Neural crest cell (in vitro differentiated cells): ENCODE measurements at regions not wholly inside any gene's neighbourhood (a gene's known extent, or its start where the extent isn't known, plus 50 kb on each side); places are given as distances from the start of the nearest gene placed in this dataset.

Source experiments
- DNase-seq: peaks from one replicate; pipeline ENCODE4 v3.0.0; 2021; ENCODE audit warnings: low read depth, mixed read lengths, low spot score
- H3K27ac Mint-ChIP-seq: one replicate; pipeline ENCODE4 v1.8.0; 2021; ENCODE audit warnings: mild to moderate bottlenecking, mixed read lengths; ENCODE audit not compliant: unreplicated experiment
- H3K27me3 Mint-ChIP-seq: 2 replicates; pipeline ENCODE4 v1.8.0; 2021; ENCODE audit warnings: low read depth, mild to moderate bottlenecking, mixed read lengths
- H3K36me3 Mint-ChIP-seq: 2 replicates; pipeline ENCODE4 v1.8.0; 2021; ENCODE audit warnings: low read depth, mild to moderate bottlenecking, mixed read lengths
- H3K4me1 Mint-ChIP-seq: 2 replicates; pipeline ENCODE4 v1.8.0; 2021; ENCODE audit warnings: mixed read lengths
- H3K4me3 Mint-ChIP-seq: one replicate; pipeline ENCODE4 v1.8.0; 2021; ENCODE audit warnings: mild to moderate bottlenecking, mixed read lengths
- H3K9me3 Mint-ChIP-seq: 2 replicates; pipeline ENCODE4 v1.8.0; 2021; ENCODE audit warnings: mixed read lengths
- TF ChIP-seq, protein P1 (sequence below): fragments of 200-600 bp; sonication (generic); conservative IDR thresholded peaks from 2 replicates; pipeline ENCODE4 v1.5.0; 2021; ENCODE audit warnings: antibody characterized with exemption, mild to moderate bottlenecking

DNA sequence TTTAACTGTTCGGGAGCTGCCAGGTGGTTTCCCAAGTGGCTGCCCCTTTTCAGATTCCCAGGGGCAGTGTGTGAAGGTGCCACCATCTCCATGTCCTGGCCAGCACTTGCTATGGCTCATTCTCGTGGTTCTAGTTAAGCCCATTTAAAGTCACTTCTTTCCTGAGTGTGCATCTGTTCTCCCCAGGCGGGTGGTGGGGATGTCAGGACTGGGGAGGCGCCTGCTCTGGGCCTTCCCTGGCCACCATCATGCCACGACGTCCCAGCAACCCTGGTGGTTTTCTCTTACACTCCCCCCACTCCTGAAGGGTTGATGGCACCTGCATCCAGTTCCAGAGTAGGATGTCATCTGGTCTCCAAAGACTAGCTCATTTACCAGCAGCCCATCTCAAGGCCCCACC is 56.8 kb upstream of the TAMM41 start:
- TF ChIP-seq, protein P1, sequence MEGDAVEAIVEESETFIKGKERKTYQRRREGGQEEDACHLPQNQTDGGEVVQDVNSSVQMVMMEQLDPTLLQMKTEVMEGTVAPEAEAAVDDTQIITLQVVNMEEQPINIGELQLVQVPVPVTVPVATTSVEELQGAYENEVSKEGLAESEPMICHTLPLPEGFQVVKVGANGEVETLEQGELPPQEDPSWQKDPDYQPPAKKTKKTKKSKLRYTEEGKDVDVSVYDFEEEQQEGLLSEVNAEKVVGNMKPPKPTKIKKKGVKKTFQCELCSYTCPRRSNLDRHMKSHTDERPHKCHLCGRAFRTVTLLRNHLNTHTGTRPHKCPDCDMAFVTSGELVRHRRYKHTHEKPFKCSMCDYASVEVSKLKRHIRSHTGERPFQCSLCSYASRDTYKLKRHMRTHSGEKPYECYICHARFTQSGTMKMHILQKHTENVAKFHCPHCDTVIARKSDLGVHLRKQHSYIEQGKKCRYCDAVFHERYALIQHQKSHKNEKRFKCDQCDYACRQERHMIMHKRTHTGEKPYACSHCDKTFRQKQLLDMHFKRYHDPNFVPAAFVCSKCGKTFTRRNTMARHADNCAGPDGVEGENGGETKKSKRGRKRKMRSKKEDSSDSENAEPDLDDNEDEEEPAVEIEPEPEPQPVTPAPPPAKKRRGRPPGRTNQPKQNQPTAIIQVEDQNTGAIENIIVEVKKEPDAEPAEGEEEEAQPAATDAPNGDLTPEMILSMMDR: no peak
- Mint-ChIP-seq H3K4me3 (no peak overlapping the region), H3K4me1 (no peaks in the 10 kb centered on the region), H3K36me3 (no peaks in the 10 kb centered on the region), H3K27me3 (no peaks in the 10 kb centered on the region), H3K27ac (no peak overlapping the region), H3K9me3 (no peaks in the 10 kb centered on the region)
- no peak for DNase-seq

DNA sequence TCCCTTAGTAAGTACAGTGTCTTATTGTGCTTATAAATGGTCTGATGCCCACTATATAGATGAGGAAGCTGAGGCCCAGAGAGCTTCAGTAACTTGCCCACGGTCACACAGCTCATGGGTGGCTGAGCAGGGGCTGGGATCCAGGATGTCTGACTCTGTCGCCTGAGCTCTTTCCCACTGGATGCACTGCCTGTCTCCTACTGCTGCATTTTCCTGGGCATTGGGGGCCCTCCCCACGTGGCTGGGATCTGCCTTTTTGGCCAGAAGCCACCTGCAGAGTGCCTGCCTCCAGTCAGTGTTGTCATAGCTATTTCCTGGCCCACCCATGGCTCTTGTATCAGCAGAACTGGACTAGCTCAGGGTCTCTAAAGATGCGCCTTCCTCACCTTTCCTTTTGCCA is 57.5 kb upstream of the TAMM41 start:
- H3K27ac Mint-ChIP-seq: no peak overlapping the region
- no peak for DNase-seq

DNA sequence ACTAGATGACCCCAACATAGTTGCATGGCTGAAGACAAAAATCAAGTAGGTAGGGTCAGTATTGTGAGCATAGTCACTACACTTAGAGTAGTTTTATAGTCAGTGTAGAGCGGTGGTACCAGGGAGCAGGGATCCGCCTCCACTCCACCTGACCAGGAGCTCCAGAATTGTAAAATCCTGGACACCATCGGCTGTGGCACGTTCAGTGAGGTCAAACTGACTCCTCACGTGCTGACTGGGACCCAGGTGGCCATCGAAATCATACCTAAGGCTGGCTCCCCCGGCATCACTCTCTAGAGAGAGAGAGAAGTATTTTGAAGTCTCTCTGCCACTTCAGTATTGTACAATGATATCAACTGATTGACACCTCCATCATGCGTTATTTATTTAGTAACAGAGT is 59.7 kb upstream of the TAMM41 start:
- TF ChIP-seq, protein P1: no peak
- Mint-ChIP-seq H3K36me3 (no peaks in the 10 kb centered on the region), H3K4me3 (no peak overlapping the region), H3K4me1 (no peaks in the 10 kb centered on the region), H3K9me3 (no peaks in the 10 kb centered on the region), H3K27me3 (no peaks in the 10 kb centered on the region), H3K27ac (no peak overlapping the region)
- DNase-seq: no peak

More for the DNA sequence above, 57.5 kb upstream of the TAMM41 start:
- H3K9me3 Mint-ChIP-seq: no peaks in the 10 kb centered on the region
- TF ChIP-seq, protein P1: no peak
- no peaks in the 10 kb centered on the region for H3K4me1 Mint-ChIP-seq
- H3K36me3 Mint-ChIP-seq: no peaks in the 10 kb centered on the region
- H3K4me3 Mint-ChIP-seq: no peak overlapping the region
- no peaks in the 10 kb centered on the region for H3K27me3 Mint-ChIP-seq

DNA sequence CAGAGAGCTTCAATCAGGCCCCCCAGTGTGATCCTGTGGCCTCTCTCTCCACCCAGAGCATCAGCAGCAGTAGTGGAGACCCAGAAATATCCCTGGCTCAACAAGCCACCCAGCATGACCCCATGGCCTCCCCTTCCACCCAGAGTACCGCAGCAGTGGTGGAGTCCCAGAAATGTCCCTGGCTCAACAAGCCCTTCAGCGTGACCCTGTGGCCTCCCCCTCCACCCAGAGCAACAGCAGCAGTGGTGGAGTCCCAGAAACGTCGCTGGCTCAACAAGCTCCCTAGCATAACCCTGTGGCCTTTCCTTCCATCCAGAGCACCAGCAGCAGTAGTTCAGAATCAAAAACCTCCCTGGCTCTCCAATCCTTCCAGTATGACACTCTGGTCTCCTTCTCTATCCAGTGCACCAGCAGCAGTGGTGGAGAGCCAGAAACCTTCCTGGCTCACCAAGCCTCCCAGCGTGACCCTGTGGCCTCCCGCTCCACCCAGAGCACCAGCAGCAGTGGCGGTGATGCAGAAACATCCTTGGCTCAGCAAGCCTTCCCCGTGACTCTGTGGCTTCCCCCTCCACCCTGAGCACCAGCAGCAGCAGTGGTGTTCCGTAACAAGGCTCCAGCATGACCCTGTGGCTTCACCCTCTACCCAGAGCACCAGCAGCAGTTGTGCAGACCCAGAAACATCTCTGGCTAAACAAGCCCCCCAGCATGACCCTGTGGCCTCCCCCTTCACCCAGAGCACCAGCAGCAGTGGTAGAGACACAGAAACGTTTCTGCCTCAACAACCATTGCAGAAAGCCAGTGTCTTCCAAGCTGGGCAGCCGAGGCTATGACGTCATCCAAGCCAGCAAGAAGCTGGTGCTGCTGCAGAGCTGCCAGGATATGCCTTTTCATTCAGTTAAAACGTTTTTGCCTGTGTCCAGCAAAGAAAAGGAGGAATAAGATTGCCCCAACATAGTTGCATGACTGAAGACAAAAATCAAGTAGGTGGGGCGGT is 61.3 kb upstream of the TAMM41 start:
- no peaks in the 10 kb centered on the region for H3K36me3 Mint-ChIP-seq
- TF ChIP-seq, protein P1: no peak
- no peaks in the 10 kb centered on the region for H3K4me1 Mint-ChIP-seq
- no peaks in the 10 kb centered on the region for H3K27me3 Mint-ChIP-seq
- DNase-seq: no peak
- H3K27ac Mint-ChIP-seq: no peak overlapping the region
- no peaks in the 10 kb centered on the region for H3K9me3 Mint-ChIP-seq
- H3K4me3 Mint-ChIP-seq: no peak overlapping the region

DNA sequence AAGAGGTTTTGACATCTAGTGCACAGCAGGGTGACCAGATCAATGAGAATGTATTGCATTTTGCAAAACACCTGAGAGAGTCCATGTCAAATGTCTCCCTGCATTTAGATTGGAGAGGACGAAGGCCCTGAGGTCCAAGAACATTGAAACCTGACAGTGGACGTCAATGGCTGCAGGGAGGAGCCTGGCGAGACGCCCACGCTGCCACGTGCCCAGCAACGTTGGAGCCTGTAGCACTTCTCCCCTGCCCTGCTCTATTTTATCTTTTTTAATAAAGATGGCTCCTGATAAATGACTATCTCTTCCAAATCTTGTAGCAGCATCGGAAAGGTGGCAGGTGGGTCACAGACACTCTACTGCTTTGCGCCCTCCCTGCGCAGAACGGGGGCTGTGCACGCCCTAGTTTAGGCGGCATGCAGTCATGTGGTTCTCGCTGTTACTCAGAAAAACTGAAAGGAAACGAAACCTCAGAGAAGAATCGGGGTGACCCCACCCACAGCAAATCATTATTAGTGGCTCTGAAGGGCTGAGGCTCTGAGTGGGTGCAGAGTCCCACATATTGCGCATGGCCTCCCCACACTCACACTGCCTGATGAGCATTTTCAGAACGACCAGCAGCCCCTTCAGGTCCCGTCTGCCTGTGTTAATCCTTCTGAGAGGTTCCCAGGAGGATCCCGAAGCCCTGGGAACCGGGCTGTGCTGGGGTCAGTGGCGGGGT is 62.5 kb upstream of the TAMM41 start:
- TF ChIP-seq, protein P1: no peak
- H3K36me3 Mint-ChIP-seq: no peaks in the 10 kb centered on the region
- H3K27me3 Mint-ChIP-seq: no peaks in the 10 kb centered on the region
- DNase-seq: no peak
- H3K9me3 Mint-ChIP-seq: no peaks in the 10 kb centered on the region
- H3K4me1 Mint-ChIP-seq: no peaks in the 10 kb centered on the region
- H3K27ac Mint-ChIP-seq: no peak overlapping the region
- no peak overlapping the region for H3K4me3 Mint-ChIP-seq
